ENCODE measurements at regions not wholly inside any gene's neighbourhood (a gene's known extent, or its start where the extent isn't known, plus 50 kb on each side); places are given as distances from the start of the nearest gene placed in this dataset.

DNA sequence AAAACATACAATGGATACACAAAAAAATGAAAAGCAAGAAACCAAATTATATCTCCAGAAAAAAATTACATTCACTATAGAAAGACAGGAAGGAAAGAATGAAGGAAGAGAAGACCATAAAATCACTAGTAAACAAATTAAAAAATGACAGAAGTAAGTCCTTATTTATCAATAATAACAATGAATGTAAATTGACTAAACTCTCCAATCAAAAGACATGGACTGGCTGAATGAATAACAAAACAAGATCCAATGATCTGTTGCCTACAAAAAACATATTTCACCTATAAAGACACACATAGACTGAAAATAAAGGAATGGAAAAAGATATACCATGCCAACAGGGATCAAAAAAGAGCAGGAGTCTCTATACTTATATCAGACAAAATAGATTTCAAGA is 203.2 kb upstream of the F9 start:
- TF ChIP-seq CEBPB (IDR thresholded peaks at IDR 0.05): no peak
- TF ChIP-seq RAD21 (IDR thresholded peaks at IDR 0.05; ENCODE audit: low read depth): no peak
- TF ChIP-seq TCF12 (IDR thresholded peaks at IDR 0.05; ENCODE audit: low read depth): no peak
- TF ChIP-seq, protein P1, sequence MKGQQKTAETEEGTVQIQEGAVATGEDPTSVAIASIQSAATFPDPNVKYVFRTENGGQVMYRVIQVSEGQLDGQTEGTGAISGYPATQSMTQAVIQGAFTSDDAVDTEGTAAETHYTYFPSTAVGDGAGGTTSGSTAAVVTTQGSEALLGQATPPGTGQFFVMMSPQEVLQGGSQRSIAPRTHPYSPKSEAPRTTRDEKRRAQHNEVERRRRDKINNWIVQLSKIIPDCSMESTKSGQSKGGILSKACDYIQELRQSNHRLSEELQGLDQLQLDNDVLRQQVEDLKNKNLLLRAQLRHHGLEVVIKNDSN (IDR thresholded peaks at IDR 0.05): no peak
- no peak for TF ChIP-seq FOXM1 (IDR thresholded peaks at IDR 0.05; ENCODE audit: borderline replicate concordance, low read depth)

DNA sequence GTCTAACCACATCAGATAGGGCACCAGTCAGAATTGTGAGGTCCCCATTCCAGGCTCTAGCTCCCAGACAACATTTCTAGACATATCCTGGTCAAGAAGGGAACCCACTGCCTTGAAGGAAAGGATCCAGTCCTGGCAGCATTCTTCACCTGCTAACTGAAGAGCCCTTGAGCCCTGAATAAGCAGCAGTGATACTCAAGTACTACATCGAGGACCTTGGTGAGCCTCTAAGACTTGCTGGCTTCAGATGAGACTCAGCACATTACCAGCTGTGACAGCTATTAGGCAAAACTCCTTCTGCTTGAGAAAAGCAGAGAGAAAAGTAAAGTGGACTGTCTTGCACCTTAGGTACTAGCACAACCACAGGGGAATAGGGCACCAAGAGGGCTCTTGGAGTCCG is 205.8 kb upstream of the F9 start:
- TF ChIP-seq TAF1 (IDR thresholded peaks at IDR 0.05; ENCODE audit: low read depth) (no peak), YY1 (IDR thresholded peaks at IDR 0.05; ENCODE audit: low read depth) (no peak), NFIC (IDR thresholded peaks at IDR 0.05) (no peak), FOXM1 (IDR thresholded peaks at IDR 0.05; ENCODE audit: borderline replicate concordance, low read depth) (no peak), EGR1 (IDR thresholded peaks at IDR 0.05) (no peak), CREB1 (IDR thresholded peaks at IDR 0.05; ENCODE audit: low read depth) (no peak), TEAD4 (IDR thresholded peaks at IDR 0.05) (no peak), ZBTB7A (IDR thresholded peaks at IDR 0.05; ENCODE audit: low read depth) (no peak), CEBPB (IDR thresholded peaks at IDR 0.05) (no peak), RAD21 (IDR thresholded peaks at IDR 0.05; ENCODE audit: low read depth) (no peak), TCF12 (IDR thresholded peaks at IDR 0.05; ENCODE audit: low read depth) (no peak), EP300 (IDR thresholded peaks at IDR 0.05; ENCODE audit: borderline replicate concordance) (no peak)
- TF ChIP-seq, protein P2, sequence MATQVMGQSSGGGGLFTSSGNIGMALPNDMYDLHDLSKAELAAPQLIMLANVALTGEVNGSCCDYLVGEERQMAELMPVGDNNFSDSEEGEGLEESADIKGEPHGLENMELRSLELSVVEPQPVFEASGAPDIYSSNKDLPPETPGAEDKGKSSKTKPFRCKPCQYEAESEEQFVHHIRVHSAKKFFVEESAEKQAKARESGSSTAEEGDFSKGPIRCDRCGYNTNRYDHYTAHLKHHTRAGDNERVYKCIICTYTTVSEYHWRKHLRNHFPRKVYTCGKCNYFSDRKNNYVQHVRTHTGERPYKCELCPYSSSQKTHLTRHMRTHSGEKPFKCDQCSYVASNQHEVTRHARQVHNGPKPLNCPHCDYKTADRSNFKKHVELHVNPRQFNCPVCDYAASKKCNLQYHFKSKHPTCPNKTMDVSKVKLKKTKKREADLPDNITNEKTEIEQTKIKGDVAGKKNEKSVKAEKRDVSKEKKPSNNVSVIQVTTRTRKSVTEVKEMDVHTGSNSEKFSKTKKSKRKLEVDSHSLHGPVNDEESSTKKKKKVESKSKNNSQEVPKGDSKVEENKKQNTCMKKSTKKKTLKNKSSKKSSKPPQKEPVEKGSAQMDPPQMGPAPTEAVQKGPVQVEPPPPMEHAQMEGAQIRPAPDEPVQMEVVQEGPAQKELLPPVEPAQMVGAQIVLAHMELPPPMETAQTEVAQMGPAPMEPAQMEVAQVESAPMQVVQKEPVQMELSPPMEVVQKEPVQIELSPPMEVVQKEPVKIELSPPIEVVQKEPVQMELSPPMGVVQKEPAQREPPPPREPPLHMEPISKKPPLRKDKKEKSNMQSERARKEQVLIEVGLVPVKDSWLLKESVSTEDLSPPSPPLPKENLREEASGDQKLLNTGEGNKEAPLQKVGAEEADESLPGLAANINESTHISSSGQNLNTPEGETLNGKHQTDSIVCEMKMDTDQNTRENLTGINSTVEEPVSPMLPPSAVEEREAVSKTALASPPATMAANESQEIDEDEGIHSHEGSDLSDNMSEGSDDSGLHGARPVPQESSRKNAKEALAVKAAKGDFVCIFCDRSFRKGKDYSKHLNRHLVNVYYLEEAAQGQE (IDR thresholded peaks at IDR 0.05; ENCODE audit: low read depth): no peak
- TF ChIP-seq, protein P3, sequence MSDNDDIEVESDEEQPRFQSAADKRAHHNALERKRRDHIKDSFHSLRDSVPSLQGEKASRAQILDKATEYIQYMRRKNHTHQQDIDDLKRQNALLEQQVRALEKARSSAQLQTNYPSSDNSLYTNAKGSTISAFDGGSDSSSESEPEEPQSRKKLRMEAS (IDR thresholded peaks at IDR 0.05): no peak
- TF ChIP-seq, protein P1 (IDR thresholded peaks at IDR 0.05): no peak

DNA sequence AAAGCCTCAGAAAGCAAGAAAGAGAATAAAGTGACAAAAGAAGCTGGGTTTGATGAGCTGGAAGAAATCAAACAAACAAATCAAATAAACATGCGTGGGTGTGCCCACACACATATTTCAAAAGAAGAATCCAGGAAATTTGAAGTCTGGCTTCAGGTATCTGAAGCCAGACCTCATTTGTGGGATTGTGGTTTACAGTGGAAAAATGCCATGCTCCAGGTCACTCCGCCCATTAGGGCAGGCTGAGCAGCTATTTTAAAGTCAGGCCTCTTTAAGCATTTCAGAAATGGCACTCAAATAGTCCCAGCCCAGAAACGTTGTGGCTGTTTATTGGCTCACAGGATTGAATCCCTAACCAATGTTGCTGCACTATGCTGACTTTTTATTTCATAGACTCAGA is 226.1 kb upstream of the F9 start:
- TF ChIP-seq TAF1 (IDR thresholded peaks at IDR 0.05; ENCODE audit: low read depth): no peak
- TF ChIP-seq CREB1 (IDR thresholded peaks at IDR 0.05; ENCODE audit: low read depth): no peak
- no peak for TF ChIP-seq EGR1 (IDR thresholded peaks at IDR 0.05)
- TF ChIP-seq, protein P1 (IDR thresholded peaks at IDR 0.05): no peak
- TF ChIP-seq, protein P3 (IDR thresholded peaks at IDR 0.05): no peak

DNA sequence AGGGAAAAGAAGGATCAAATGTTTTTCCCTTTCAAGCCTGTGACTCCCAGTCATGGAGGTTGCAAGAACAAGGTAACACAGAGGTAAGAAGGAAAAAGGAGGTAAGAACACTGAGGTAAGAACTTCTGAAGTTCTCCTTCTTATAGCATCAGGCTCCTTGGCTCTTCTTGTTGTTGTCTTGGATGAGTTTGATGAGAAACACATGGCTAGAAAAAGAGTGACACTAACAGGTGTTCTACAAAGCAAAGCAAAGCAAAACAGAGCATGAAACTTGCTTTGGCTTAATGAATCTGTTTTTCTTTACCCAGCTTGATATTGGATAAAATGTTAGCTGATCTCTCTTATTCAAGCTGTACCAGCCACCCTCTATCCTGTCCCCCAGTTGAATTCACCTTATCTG is 231.2 kb upstream of the F9 start:
- TF ChIP-seq, protein P1 (IDR thresholded peaks at IDR 0.05): no peak
- TF ChIP-seq FOXM1 (IDR thresholded peaks at IDR 0.05; ENCODE audit: borderline replicate concordance, low read depth) (no peak), TAF1 (IDR thresholded peaks at IDR 0.05; ENCODE audit: low read depth) (no peak), TCF12 (IDR thresholded peaks at IDR 0.05; ENCODE audit: low read depth) (no peak)

DNA sequence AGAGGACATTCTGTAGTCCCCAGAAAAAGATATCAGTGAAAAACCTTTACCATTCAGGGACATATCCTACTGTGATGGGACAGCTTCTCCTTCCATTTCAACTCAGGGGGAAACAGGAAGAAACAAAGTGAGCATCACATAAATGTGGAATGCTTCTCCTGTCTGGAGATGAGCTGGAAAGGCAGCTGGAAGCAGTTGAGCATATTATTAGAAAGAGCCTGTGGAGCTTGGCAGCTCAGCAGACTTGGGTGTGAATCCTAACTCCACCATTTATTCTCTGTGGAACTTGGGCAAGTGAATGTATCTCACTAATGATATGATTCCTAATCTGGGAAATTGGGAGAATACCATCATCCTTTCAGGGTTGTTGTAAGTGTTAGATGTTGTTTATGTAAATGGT is 232.1 kb upstream of the F9 start:
- TF ChIP-seq YY1 (IDR thresholded peaks at IDR 0.05; ENCODE audit: low read depth): no peak
- no peak for TF ChIP-seq TAF1 (IDR thresholded peaks at IDR 0.05; ENCODE audit: low read depth)
- TF ChIP-seq, protein P3 (IDR thresholded peaks at IDR 0.05): no peak
- no peak for TF ChIP-seq FOXM1 (IDR thresholded peaks at IDR 0.05; ENCODE audit: borderline replicate concordance, low read depth)
- TF ChIP-seq NFIC (IDR thresholded peaks at IDR 0.05): no peak
- TF ChIP-seq CEBPB (IDR thresholded peaks at IDR 0.05): no peak
- TF ChIP-seq, protein P1 (IDR thresholded peaks at IDR 0.05): no peak
- TF ChIP-seq TCF12 (IDR thresholded peaks at IDR 0.05; ENCODE audit: low read depth): no peak

DNA sequence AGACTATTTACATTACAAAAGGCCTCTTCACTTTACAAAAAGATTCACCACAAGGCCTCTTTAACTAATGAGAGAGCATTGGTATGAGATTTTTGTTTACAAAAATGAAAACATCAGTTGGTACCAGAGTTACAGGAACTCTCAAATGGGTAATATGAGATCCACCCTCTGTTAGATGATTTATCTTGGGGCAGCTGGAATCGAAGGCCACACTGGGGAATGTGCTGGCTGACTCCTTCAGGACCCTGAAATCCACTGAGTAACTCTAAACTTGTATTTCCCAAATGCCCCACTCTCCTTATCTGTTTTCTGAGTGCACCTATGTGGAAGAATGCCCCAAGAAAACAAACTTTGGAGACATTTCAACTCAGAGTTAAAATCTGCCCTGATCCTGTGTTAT is 232.9 kb upstream of the F9 start:
- TF ChIP-seq, protein P1 (IDR thresholded peaks at IDR 0.05): no peak
- no peak for TF ChIP-seq NFIC (IDR thresholded peaks at IDR 0.05)
- no peak for TF ChIP-seq EP300 (IDR thresholded peaks at IDR 0.05; ENCODE audit: borderline replicate concordance)
- no peak for TF ChIP-seq ZBTB7A (IDR thresholded peaks at IDR 0.05; ENCODE audit: low read depth)
- no peak for TF ChIP-seq YY1 (IDR thresholded peaks at IDR 0.05; ENCODE audit: low read depth)
- TF ChIP-seq, protein P2 (IDR thresholded peaks at IDR 0.05; ENCODE audit: low read depth): no peak
- TF ChIP-seq EGR1 (IDR thresholded peaks at IDR 0.05): no peak
- no peak for TF ChIP-seq CREB1 (IDR thresholded peaks at IDR 0.05; ENCODE audit: low read depth)
- no peak for TF ChIP-seq TEAD4 (IDR thresholded peaks at IDR 0.05)
- TF ChIP-seq RAD21 (IDR thresholded peaks at IDR 0.05; ENCODE audit: low read depth): no peak
